ENCODE measurements at regions not wholly inside any gene's neighbourhood (a gene's known extent, or its start where the extent isn't known, plus 50 kb on each side); places are given as distances from the start of the nearest gene placed in this dataset.

GRCh38 chr4:26145212-26145611 is 175.6 kb upstream of the RBPJ start:
- ChIA-PET CTCF (interaction anchor here (0.5 kb wide), 1 partner anchor 76 kb away, joined by 3 read pairs; no protein-coding TSS in a partner anchor), POLR2A (interaction anchor here (0.6 kb wide), 1 partner anchor 19 kb away, joined by 4 read pairs; no protein-coding TSS in a partner anchor)
- DNase-seq: peak; percentile 68 to 77
- no TSS peak for BruUV-seq (replicated peaks)
- Histone ChIP-seq H3K27me3 (replicated peaks; ENCODE audit: control insufficient read depth, insufficient read depth, low read length) (no peaks in the 10 kb centered on the region), H3K4me1 (peaks cover 15% of the 10 kb centered on the region), H3K9me3 (no peaks in the 10 kb centered on the region), H3K4me3 (ENCODE audit: low read depth, low read length) (no peak overlapping the region), H3K36me3 (ENCODE audit: control insufficient read depth, insufficient read depth, low read length) (no peaks in the 10 kb centered on the region)
- H3K4me3 Mint-ChIP-seq (ENCODE audit: unreplicated experiment): peak overlapping the region; percentile 59
- TF ChIP-seq CTCF (IDR thresholded peaks at IDR 0.05; ENCODE audit: insufficient read depth in 1 of 2, low read depth in 1 of 2, low read length in 1 of 2, severe bottlenecking in 1 of 2, unreplicated experiment in 1 of 2): no peak
- peak overlapping the region; percentile 69 for H3K27ac Mint-ChIP-seq (ENCODE audit: unreplicated experiment)
- peaks cover 31% of the 10 kb centered on the region for H3K9me3 Mint-ChIP-seq (ENCODE audit: unreplicated experiment)
- intact Hi-C loops (cut with micrococcal nuclease; ENCODE audit: unreplicated experiment): loop anchor here (2.0 to 10.0 kb wide), 2 partner anchors 30 to 160 kb away; no protein-coding TSS in a partner anchor
- H3K27me3 Mint-ChIP-seq (ENCODE audit: insufficient read depth, unreplicated experiment): no peaks in the 10 kb centered on the region
- H3K36me3 Mint-ChIP-seq (ENCODE audit: insufficient read depth, unreplicated experiment): no peaks in the 10 kb centered on the region
- H3K4me1 Mint-ChIP-seq (ENCODE audit: low read depth, unreplicated experiment): peaks cover 19% of the 10 kb centered on the region

GRCh38 chr4:26148927-26149326 is 171.9 kb upstream of the RBPJ start:
- CTCF ChIA-PET: no interaction called here
- H3K27me3 ChIP-seq (replicated peaks; ENCODE audit: control insufficient read depth, insufficient read depth, low read length): no peaks in the 10 kb centered on the region
- no peaks in the 10 kb centered on the region for H3K9me3 ChIP-seq
- no peaks in the 10 kb centered on the region for H3K27me3 Mint-ChIP-seq (ENCODE audit: insufficient read depth, unreplicated experiment)
- no peak for DNase-seq
- no peaks in the 10 kb centered on the region for H3K36me3 Mint-ChIP-seq (ENCODE audit: insufficient read depth, unreplicated experiment)
- TF ChIP-seq CTCF (IDR thresholded peaks at IDR 0.05; ENCODE audit: insufficient read depth in 1 of 2, low read depth in 1 of 2, low read length in 1 of 2, severe bottlenecking in 1 of 2, unreplicated experiment in 1 of 2): no peak
- BruUV-seq (replicated peaks): no TSS peak
- H3K27ac Mint-ChIP-seq (ENCODE audit: unreplicated experiment): no peak overlapping the region
- H3K4me3 ChIP-seq (ENCODE audit: low read depth, low read length): no peak overlapping the region
- intact Hi-C loops (cut with micrococcal nuclease; ENCODE audit: unreplicated experiment): loop anchor here (10.0 kb wide), 1 partner anchor 164 kb away; no protein-coding TSS in a partner anchor
- no peak overlapping the region for H3K4me3 Mint-ChIP-seq (ENCODE audit: unreplicated experiment)
- H3K4me1 Mint-ChIP-seq (ENCODE audit: low read depth, unreplicated experiment): peaks cover 19% of the 10 kb centered on the region
- POLR2A ChIA-PET: no interaction called here
- H3K36me3 ChIP-seq (ENCODE audit: control insufficient read depth, insufficient read depth, low read length): no peaks in the 10 kb centered on the region
- H3K9me3 Mint-ChIP-seq (ENCODE audit: unreplicated experiment): peaks cover 19% of the 10 kb centered on the region
- H3K4me1 ChIP-seq: peaks cover 15% of the 10 kb centered on the region

- Mint-ChIP-seq H3K27me3 (ENCODE audit: insufficient read depth, unreplicated experiment) (no peaks in the 10 kb centered on the region), H3K27ac (ENCODE audit: unreplicated experiment) (no peak overlapping the region), H3K4me3 (ENCODE audit: unreplicated experiment) (no peak overlapping the region), H3K9me3 (ENCODE audit: unreplicated experiment) (peaks cover 19% of the 10 kb centered on the region), H3K4me1 (ENCODE audit: low read depth, unreplicated experiment) (peaks cover 6% of the 10 kb centered on the region), H3K36me3 (ENCODE audit: insufficient read depth, unreplicated experiment) (no peaks in the 10 kb centered on the region)
- Histone ChIP-seq H3K36me3 (ENCODE audit: control insufficient read depth, insufficient read depth, low read length) (no peaks in the 10 kb centered on the region), H3K4me1 (peaks cover 2% of the 10 kb centered on the region), H3K4me3 (ENCODE audit: low read depth, low read length) (no peak overlapping the region), H3K27me3 (replicated peaks; ENCODE audit: control insufficient read depth, insufficient read depth, low read length) (no peaks in the 10 kb centered on the region), H3K9me3 (no peaks in the 10 kb centered on the region)
- POLR2A ChIA-PET: no interaction called here
- intact Hi-C loops (cut with micrococcal nuclease; ENCODE audit: unreplicated experiment): no loop called here
- CTCF ChIA-PET: no interaction called here
- DNase-seq: no peak
- BruUV-seq (replicated peaks): no TSS peak
- TF ChIP-seq CTCF (IDR thresholded peaks at IDR 0.05; ENCODE audit: insufficient read depth in 1 of 2, low read depth in 1 of 2, low read length in 1 of 2, severe bottlenecking in 1 of 2, unreplicated experiment in 1 of 2): no peak
These were observed 169.9 kb upstream of the RBPJ start for GRCh38 chr4:26150948-26151347.
